ENCODE measurements at regions not wholly inside any gene's neighbourhood (a gene's known extent, or its start where the extent isn't known, plus 50 kb on each side); places are given as distances from the start of the nearest gene placed in this dataset.

- TF ChIP-seq CTCF (IDR thresholded peaks at IDR 0.05) (peak; percentile 71), JUN (CRISPR knock-in tag; IDR thresholded peaks at IDR 0.05) (no peak)
- TF ChIP-seq, protein P1, sequence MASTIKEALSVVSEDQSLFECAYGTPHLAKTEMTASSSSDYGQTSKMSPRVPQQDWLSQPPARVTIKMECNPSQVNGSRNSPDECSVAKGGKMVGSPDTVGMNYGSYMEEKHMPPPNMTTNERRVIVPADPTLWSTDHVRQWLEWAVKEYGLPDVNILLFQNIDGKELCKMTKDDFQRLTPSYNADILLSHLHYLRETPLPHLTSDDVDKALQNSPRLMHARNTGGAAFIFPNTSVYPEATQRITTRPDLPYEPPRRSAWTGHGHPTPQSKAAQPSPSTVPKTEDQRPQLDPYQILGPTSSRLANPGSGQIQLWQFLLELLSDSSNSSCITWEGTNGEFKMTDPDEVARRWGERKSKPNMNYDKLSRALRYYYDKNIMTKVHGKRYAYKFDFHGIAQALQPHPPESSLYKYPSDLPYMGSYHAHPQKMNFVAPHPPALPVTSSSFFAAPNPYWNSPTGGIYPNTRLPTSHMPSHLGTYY (CRISPR knock-in tag; IDR thresholded peaks at IDR 0.05): no peak
Observed at GRCh38 chr7:53350241-53350640, 314.8 kb downstream of the POM121L12 start.

Data from WTC11 (cell line).